ENCODE measurements at regions not wholly inside any gene's neighbourhood (a gene's known extent, or its start where the extent isn't known, plus 50 kb on each side); places are given as distances from the start of the nearest gene placed in this dataset.

- TF ChIP-seq CTCF (IDR thresholded peaks at IDR 0.05; ENCODE audit: low read depth, low read length, poor library complexity, severe bottlenecking) (no peak), EZH2phosphoT487 (IDR thresholded peaks at IDR 0.05; ENCODE audit: borderline replicate concordance, low read length) (no peak)
Observed at GRCh38 chr6:18845896-18846295, 458.7 kb downstream of the RNF144B start.
